SK-MEL-5 (cell line): ENCODE measurements at regions not wholly inside any gene's neighbourhood (a gene's known extent, or its start where the extent isn't known, plus 50 kb on each side); places are given as distances from the start of the nearest gene placed in this dataset.

Source experiments
- DNase-seq: peaks from one replicate; pipeline ENCODE4 v3.0.0-alpha.2; 2016; ENCODE audit warnings: low read depth, low spot score
- in situ Hi-C: cut with HindIII; loops from 2 replicates; pipeline ENCODE4 v1.10.0; 2016; ENCODE audit warnings: low sequenced_read_pairs, high pct_unique_total_duplicates, low pct_unique_long_range_greater_than_20kb

DNA sequence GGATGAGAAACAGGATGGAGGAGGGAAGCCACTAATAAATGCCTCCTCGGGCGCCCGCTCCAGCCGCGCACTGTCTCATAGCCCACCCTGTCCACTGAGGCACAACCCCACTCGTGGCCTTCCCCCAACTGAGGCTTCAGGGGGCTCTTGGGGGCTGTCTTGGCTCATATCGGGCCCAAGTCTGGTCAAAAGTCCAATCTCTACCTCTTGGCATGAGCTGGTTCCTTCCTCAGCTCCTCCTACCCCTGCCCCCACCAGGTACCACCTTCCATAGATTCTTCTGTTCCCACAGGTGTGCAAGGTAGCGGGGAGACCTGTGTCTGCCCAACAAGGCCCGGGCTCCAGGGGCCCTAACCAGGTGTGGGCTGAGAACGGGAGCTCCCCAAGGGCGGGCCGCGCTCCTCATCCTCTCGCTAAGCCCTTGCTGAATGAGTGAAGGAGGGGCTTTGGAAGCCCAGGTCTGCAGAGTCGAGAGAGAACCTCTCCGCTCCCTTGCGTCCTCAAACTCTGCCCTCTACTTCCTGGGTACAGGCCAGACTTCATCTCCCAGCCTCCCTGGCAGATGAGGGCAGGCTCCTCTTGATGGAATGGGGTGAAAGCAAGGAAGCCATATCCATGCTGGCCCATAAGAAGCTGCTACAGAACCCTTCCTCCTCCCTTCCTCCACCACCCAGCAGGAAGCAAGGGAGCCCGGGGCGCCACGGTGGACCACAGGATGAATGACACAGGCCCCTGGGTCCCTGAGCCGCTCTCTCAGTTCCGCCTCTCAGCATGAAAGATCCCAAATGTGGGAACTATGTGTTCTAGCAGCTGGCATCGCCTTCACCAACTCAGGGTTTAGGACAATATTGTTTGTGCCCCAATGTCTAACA lies 74.7 kb downstream of the PSMG1 start:
- no peak for DNase-seq
- in situ Hi-C loops, result no loop called here

DNA sequence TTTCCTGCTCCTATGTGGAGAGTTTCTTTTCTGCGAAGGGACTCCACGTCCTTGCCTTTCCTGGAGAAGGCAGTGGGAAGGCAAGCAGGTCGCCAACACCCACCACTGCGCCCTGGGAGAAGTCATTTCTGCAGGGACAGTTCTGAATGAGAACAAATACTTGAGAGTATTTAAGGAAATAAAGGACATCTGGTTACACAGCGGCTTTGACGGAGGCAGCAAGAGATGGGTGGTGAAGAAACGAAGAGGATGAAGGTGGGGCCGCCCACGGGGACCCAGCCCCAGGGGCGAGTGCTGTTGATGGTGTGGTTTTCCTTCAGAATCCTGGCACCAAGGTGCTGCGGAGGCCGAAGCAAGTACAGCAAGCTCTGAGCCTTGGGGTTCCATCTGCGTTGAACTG lies 75.5 kb downstream of the PSMG1 start:
- in situ Hi-C loops, result no loop called here
- DNase-seq, result no peak

GRCh38 chr21:39106881-39107462 lies 76.3 kb downstream of the PSMG1 start:
- in situ Hi-C loops, result no loop called here
- DNase-seq, result no peak

- in situ Hi-C loops, result no loop called here
- DNase-seq, result no peak
Observed at GRCh38 chr21:39105836-39106235, 77.4 kb downstream of the PSMG1 start.

DNA sequence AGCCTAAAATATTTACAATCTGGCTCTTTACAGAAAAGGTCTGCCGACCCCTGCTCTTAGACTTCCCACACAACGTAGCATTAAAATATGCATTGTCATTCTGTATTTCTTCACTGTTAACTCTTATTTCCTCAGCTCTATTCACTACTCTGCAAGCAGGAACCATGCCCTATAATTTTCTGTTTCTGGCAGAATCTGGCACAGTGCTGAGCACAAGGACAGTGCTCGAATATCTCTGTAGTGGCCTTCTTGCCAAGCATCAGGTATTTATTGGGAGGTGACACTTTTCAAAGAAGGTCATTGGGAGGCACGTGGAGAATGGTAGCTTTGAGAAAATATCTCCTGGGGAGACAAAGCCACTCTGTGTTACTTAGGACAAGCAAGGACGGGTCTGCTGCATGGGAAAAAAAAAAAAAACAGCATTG lies 77.9 kb downstream of the PSMG1 start:
- DNase-seq, result peak; percentile 49
- in situ Hi-C loops, result no loop called here

DNA sequence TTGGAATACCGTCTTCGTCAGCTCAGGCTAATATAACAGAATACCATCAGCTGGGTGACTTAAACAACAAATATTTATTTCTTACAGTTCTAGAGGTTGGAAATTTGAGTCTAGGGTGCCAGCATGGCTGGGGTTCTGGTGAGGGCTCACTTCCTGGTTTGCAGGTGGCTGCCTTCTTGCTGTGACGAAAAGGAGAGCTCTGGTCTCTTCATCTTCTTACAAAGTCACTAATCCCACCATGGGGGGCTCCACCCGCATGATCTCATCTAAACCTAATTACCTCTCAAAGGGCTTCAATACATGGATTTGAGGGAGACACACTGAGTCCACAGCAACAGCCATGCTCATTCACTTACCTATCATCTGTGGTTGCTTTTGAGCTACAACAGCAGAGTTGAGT lies 78.3 kb downstream of the PSMG1 start:
- no peak for DNase-seq
- in situ Hi-C loops, result no loop called here

DNA sequence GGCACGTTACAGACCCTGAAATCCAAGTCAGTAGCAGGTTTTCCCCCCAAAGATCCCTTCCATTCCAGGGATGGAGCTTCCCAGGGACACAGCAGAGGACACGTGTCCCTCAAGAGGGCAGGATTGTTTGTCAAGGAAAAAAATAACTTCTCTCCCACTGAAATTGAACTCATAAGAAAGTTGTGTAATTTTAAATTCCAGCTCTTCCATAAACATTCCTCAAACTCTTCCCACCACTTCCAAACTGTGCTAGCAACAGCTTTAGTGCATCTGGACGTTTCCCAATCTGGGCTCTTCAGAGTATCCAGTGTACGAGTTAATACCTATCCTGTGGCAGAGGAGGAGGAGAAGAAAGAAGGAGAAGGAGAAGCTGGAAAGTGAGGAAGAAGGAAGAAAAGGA lies 79.6 kb downstream of the PSMG1 start:
- in situ Hi-C loops, result no loop called here
- no peak for DNase-seq

DNA sequence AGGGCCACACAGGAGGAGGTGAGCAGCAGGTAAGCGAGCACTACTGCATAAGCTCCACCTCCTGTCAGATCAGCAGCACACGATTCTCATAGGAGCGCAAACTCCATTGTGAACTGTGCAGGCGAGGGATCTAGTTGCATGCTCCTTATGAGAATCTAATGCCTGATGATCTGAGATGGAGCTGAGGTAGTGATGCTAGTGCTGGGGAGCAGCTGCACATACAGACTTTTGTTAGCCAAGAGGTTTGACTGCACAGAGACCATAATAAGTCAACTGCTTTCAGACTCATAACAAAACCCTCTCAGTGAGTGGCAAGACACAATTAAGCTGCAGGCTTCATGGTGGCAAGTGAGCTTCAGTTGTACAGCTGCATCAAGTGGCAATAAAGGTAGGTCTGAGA lies 83.4 kb downstream of the PSMG1 start:
- in situ Hi-C loops, result no loop called here
- no peak for DNase-seq

DNA sequence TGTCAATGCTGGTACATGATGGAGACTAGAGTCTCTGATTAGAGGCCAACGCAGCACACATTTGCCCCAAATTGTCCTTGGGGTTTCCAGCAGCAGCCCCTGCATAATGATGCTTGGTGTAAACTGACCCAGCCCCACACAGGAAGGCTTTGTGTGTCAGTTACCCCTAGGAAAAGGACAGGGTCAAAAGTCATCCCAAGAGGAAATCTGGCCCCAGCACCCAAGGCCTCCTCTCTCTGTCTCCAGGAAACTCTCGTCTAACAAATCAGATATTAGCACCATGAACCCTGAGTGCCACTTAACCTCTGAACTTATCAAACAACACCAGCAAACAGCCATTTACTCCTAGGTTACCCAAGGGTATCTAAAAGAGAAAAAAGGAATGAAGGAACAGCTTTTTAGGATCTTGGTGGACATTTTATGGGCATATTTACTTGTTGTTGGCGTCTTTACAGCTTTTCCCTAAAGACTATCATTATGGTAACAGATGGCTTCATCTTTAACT lies 84.5 kb downstream of the PSMG1 start:
- in situ Hi-C loops, result no loop called here
- DNase-seq, result no peak

- in situ Hi-C loops, result no loop called here
- no peak for DNase-seq
Observed at GRCh38 chr21:39097981-39098380, 85.3 kb downstream of the PSMG1 start.

DNA sequence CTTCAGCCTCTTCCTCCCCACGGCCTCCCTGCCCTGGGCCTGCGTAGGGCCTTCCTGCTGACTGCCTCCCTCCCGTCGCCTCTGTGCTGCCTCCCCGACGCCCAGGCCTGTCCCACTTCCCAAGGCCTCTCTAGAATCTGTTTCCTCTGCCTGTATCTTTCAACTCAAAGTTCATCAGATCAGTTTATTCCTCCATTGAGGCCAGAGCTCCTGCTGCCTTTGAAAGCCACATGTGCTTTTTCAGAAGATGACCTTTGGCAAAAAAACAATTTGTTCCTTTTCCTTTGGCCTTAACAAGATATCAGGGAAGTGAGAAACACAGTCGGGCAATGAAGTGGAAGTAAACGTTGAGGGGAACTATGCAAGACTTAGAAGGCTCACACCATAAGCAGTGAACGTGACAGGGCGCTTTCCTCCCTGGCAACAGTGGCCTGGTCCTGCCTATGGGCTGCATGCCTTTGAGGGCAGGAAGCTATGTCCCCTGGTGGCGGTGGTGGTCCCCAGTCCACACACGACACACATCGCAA lies 85.9 kb downstream of the PSMG1 start:
- no peak for DNase-seq
- in situ Hi-C loops, result no loop called here

GRCh38 chr21:39096754-39097153 lies 86.5 kb downstream of the PSMG1 start:
- no peak for DNase-seq
- in situ Hi-C loops, result no loop called here

- in situ Hi-C loops, result no loop called here
- no peak for DNase-seq
Observed at GRCh38 chr21:39095681-39096080, 87.6 kb downstream of the PSMG1 start.

GRCh38 chr21:39094847-39095579 lies 88.2 kb downstream of the PSMG1 start:
- no peak for DNase-seq
- in situ Hi-C loops, result no loop called here

GRCh38 chr21:39094087-39094780 lies 89.0 kb downstream of the PSMG1 start:
- DNase-seq, result no peak
- in situ Hi-C loops, result no loop called here

- no peak for DNase-seq
- in situ Hi-C loops, result no loop called here
Observed at GRCh38 chr21:39093526-39093925, 89.7 kb downstream of the PSMG1 start.

DNA sequence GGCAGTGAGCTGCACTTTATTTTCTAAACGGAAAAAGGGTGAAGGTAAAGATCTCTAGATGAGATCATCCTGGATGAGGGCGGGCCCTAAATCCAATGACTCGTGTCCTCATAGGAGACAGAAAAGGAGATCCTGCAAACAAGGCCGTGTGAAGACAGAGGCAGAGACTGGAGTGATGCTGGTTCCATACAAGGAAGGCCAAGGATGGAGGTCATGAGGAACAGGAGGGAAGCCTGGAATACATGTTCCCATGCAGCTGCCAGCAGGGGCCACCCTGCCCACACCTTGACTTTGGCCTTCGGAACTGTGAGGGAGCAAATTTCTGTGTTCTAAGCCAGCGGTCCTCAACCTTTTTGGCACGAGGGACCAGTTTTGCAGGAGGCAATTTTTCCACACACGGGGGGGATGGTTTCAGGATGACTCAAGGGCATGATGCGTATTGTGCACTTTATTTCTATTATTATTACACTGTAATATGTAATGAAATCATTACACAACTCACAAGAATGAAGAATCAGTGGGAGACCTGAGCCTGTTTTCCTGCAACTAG lies 94.3 kb downstream of the PSMG1 start:
- in situ Hi-C loops, result no loop called here
- no peak for DNase-seq

DNA sequence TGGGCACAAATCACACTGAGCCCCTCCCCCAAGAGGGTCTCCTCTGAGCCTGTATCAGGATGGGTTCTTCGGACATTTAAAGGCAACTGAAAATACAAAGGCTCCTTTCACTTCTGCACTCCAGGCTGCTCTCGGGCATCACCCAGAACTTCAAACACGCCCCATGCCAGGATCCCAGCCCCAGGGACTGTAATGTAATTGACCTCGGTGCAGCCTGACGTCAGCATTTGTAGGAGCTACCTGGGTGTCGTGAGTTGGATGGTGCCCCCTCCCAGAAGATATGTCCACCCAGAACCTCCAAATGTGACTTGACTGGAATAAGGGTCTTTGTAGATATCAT lies 95.2 kb downstream of the PSMG1 start:
- peak; percentile 10 for DNase-seq
- in situ Hi-C loops, result no loop called here
